ENCODE measurements at regions not wholly inside any gene's neighbourhood (a gene's known extent, or its start where the extent isn't known, plus 50 kb on each side); places are given as distances from the start of the nearest gene placed in this dataset.
A peak's percentile ranks its signal among the peaks of the same experiment; 100 is the strongest.

DNA sequence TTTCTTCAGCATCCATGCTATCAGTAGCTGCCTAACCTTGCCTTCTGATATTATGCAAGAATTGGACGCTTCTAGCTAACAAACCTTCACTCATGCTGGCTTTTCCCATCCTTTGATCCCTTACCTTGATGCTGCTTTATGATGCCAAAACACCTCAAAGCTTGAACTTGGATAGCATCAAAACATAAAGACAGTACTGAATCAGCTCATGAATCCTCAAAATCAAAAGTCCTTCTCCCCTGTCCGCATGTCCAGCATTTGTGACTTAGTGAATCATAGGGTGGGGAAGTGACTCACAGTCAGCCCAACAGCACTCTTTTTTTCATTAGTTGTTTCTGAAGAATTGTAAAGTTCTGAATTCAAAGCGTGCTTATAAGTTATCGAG lies 89.5 kb upstream of the PIK3CG start (continued):
- TF ChIP-seq ZNF274 (IDR thresholded peaks at IDR 0.05; ENCODE audit: low read depth, low read length) (no peak), SIN3A (IDR thresholded peaks at IDR 0.05; ENCODE audit: low read depth) (peak; percentile 94)

DNA sequence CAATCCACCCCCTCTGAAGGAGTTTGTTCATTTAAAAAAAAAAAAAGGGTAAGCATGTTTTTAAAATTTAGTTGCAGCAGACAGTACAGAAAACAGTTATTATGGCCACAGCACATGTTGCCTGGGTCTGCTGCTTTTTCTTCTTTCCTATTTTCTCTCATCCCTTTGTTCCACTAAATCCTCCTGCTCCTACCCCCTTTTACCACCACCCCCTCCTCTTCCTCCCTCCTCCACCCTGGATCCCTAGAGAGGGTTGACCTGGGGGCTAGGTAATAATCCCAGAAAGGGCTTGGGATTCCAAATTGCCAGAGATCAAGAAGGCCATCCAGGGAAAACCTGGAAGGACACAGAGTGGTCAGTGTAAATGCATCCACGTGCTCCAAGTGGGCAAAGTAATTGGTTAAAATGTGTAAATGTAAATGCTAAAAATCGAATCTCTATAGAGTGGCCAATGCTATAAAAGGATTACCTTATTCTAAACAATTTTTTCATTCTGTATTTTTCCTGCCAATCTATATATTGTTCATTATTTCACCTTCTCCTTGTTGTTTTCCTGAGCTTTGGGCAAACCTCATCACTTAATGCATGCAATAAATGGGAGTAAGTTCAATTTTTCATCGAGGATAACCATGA lies 89.0 kb upstream of the PIK3CG start:
- Histone ChIP-seq H3K79me2 (ENCODE audit: insufficient read depth, low read length) (no peaks in the 10 kb centered on the region), H3K9ac (ENCODE audit: low read length) (peak overlapping the region; percentile 63)
- TF ChIP-seq POLR2AphosphoS5 (IDR thresholded peaks at IDR 0.05; ENCODE audit: low read depth, low read length): no peak
- no peak for TF ChIP-seq SIN3A (IDR thresholded peaks at IDR 0.05; ENCODE audit: low read depth)
- TF ChIP-seq, protein P1, sequence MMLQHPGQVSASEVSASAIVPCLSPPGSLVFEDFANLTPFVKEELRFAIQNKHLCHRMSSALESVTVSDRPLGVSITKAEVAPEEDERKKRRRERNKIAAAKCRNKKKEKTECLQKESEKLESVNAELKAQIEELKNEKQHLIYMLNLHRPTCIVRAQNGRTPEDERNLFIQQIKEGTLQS (IDR thresholded peaks at IDR 0.05): no peak
- TF ChIP-seq, protein P2, sequence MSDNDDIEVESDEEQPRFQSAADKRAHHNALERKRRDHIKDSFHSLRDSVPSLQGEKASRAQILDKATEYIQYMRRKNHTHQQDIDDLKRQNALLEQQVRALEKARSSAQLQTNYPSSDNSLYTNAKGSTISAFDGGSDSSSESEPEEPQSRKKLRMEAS (IDR thresholded peaks at IDR 0.05): no peak
- TF ChIP-seq SRF (IDR thresholded peaks at IDR 0.05; ENCODE audit: low read depth): no peak
- TF ChIP-seq JUND (IDR thresholded peaks at IDR 0.05): no peak

More for the DNA sequence above, 89.0 kb upstream of the PIK3CG start:
- H3K9me2 ChIP-seq (ENCODE audit: insufficient read depth): no peaks in the 10 kb centered on the region
- DNase-seq (ENCODE audit: low read depth, low spot score) (no peak), ATAC-seq (peak; percentile 4; the same call in 1 of the 2 replicates)
- intact Hi-C loops (cut with micrococcal nuclease): loop anchor here (2.0 to 5.0 kb wide), 3 partner anchors 57 to 234 kb away; partner anchors contain the start of gene CCDC71L
- peak overlapping the region in 1 of 2 experiments; percentile 51; a peak in 1 of 4 replicates for H3K4me3 ChIP-seq (replicated peaks in 1 of 2; ENCODE audit: low read depth in 1 of 2, low read length in 2 of 2)
- H3K4me2 ChIP-seq (ENCODE audit: low read length): peak overlapping the region; percentile 80
- no peaks in the 10 kb centered on the region for H3K27me3 ChIP-seq (ENCODE audit: insufficient read depth, low read length)
- H4K20me1 ChIP-seq (ENCODE audit: insufficient read depth): no peaks in the 10 kb centered on the region
- ChIA-PET RAD21 (ENCODE audit: low non-redundant PET in 1 of 2, low total read pairs in 2 of 2, uncharacterized antibody in 2 of 2, unreplicated experiment in 2 of 2) (interaction anchor here in 1 of 2 experiments (0.8 kb wide), 1 partner anchor 39 kb away, joined by 3 read pairs; no protein-coding TSS in a partner anchor), CTCF (interaction anchor here (1.7 kb wide), 1 partner anchor 39 kb away, joined by 6 read pairs; no protein-coding TSS in a partner anchor), POLR2A (interaction anchor here (1.2 to 2.0 kb wide), 2 partner anchors 9 to 20 kb away, joined by 3 to 6 read pairs; no protein-coding TSS in a partner anchor)
- peak overlapping the region; percentile 87 for H3K27ac ChIP-seq (ENCODE audit: low read depth, low read length)
- H3K36me3 ChIP-seq (ENCODE audit: control insufficient read depth in 1 of 2, insufficient read depth in 2 of 2, low read length in 2 of 2): no peaks in the 10 kb centered on the region
- peaks cover 49 to 94% of the 10 kb centered on the region in 2 experiments for H3K4me1 ChIP-seq (ENCODE audit: control insufficient read depth in 1 of 2, insufficient read depth in 2 of 2, low read length in 2 of 2)
- H2AFZ ChIP-seq (ENCODE audit: low read depth, low read length, poor library complexity, severe bottlenecking): no peak overlapping the region
- BruUV-seq (replicated peaks): no TSS peak
- H3K9me3 ChIP-seq (ENCODE audit: control insufficient read depth in 1 of 2, insufficient read depth in 1 of 2, low read depth in 1 of 2, low read length in 2 of 2): no peaks in the 10 kb centered on the region
